H9 (cell line): ENCODE measurements at regions not wholly inside any gene's neighbourhood (a gene's known extent, or its start where the extent isn't known, plus 50 kb on each side); places are given as distances from the start of the nearest gene placed in this dataset.

Experiments used
- DNase-seq: peaks from one replicate; pipeline ENCODE4 v3.0.0-alpha.2; 2017
- H2AFZ ChIP-seq: one replicate; pipeline ENCODE4 v1.6.1; 2013; ENCODE audit warnings: mild to moderate bottlenecking, low read length, control low read depth, moderate library complexity
- H2AK5ac ChIP-seq: 2 replicates; pipeline ENCODE4 v1.6.1; 2013; ENCODE audit warnings: low read length, control low read depth, mixed read lengths; ENCODE audit not compliant: insufficient read length
- H2BK120ac ChIP-seq: one replicate; pipeline ENCODE4 v1.6.1; 2013; ENCODE audit warnings: low read depth, mild to moderate bottlenecking, low read length, control low read depth, inconsistent platforms; ENCODE audit not compliant: poor library complexity, severe bottlenecking
- H2BK12ac ChIP-seq: 2 replicates; pipeline ENCODE4 v1.6.1; 2013; ENCODE audit warnings: low read length, control low read depth, mixed read lengths, low read depth; ENCODE audit not compliant: insufficient read length
- H2BK15ac ChIP-seq: 2 replicates; pipeline ENCODE4 v1.6.1; 2013; ENCODE audit warnings: low read depth, low read length, control low read depth
- H2BK20ac ChIP-seq: one replicate; pipeline ENCODE4 v1.6.1; 2013; ENCODE audit warnings: low read depth, mild to moderate bottlenecking, low read length, control low read depth, inconsistent platforms; ENCODE audit not compliant: poor library complexity, severe bottlenecking
- H2BK5ac ChIP-seq: 2 replicates; pipeline ENCODE4 v1.6.1; 2013; ENCODE audit warnings: low read length, control low read depth, mixed read lengths; ENCODE audit not compliant: insufficient read length
- H3K14ac ChIP-seq: 2 replicates; pipeline ENCODE4 v1.6.1; 2013; ENCODE audit warnings: low read length, control low read depth; ENCODE audit not compliant: insufficient read depth
- H3K18ac ChIP-seq: 2 replicates; pipeline ENCODE4 v1.6.1; 2013; ENCODE audit warnings: low read depth, mild to moderate bottlenecking, mixed read lengths, low read length, control low read depth; ENCODE audit not compliant: insufficient read length
- H3K23ac ChIP-seq: 2 replicates; pipeline ENCODE4 v1.6.1; 2013; ENCODE audit warnings: low read length, control low read depth, mixed read lengths, low read depth; ENCODE audit not compliant: insufficient read length
- H3K23me2 ChIP-seq: 2 replicates; pipeline ENCODE4 v1.6.1; 2013; ENCODE audit warnings: low read depth, mild to moderate bottlenecking, mixed read lengths, low read length, control low read depth; ENCODE audit not compliant: insufficient read length, poor library complexity, severe bottlenecking
- H3K27ac ChIP-seq: 2 replicates; pipeline ENCODE4 v1.5.1; 2013; ENCODE audit warnings: low read length, control low read depth, mixed read lengths, low read depth; ENCODE audit not compliant: insufficient read length
- H3K27me3 ChIP-seq: 2 replicates; pipeline ENCODE4 v1.6.1; 2013; ENCODE audit warnings: low read length, control low read depth, inconsistent platforms; ENCODE audit not compliant: insufficient read depth
- H3K4ac ChIP-seq: 2 replicates; pipeline ENCODE4 v1.6.1; 2013; ENCODE audit warnings: low read depth, mild to moderate bottlenecking, control low read depth, inconsistent platforms, low read length, moderate library complexity
- H3K4me1 ChIP-seq: 2 replicates; pipeline ENCODE4 v1.6.1; 2013; ENCODE audit warnings: low read length, control low read depth, inconsistent platforms; ENCODE audit not compliant: insufficient read depth
- H3K4me2 ChIP-seq: 2 replicates; pipeline ENCODE4 v1.6.1; 2013; ENCODE audit warnings: low read length, control low read depth, mixed read lengths; ENCODE audit not compliant: insufficient read length, insufficient read depth
- H3K56ac ChIP-seq: 2 replicates; pipeline ENCODE4 v1.6.1; 2013; ENCODE audit warnings: low read depth, mild to moderate bottlenecking, mixed read lengths, low read length, control low read depth; ENCODE audit not compliant: insufficient read length
- H3K79me1 ChIP-seq: 2 replicates; pipeline ENCODE4 v1.6.1; 2013; ENCODE audit warnings: low read depth, mild to moderate bottlenecking, moderate library complexity, low read length, control low read depth, inconsistent platforms; ENCODE audit not compliant: insufficient read depth, poor library complexity, severe bottlenecking
- H3K79me2 ChIP-seq: 2 replicates; pipeline ENCODE4 v1.6.1; 2013; ENCODE audit warnings: low read length, control low read depth, inconsistent platforms; ENCODE audit not compliant: insufficient read depth
- H3K9ac ChIP-seq: 2 replicates; pipeline ENCODE4 v1.6.1; 2013; ENCODE audit warnings: low read length, control low read depth, mixed read lengths; ENCODE audit not compliant: insufficient read length; ENCODE audit errors: extremely low read depth
- H3K9me3 ChIP-seq: one replicate; pipeline ENCODE4 v1.6.1; 2013; ENCODE audit warnings: low read depth, low read length, inconsistent platforms; ENCODE audit not compliant: control insufficient read depth
- H3T11ph ChIP-seq: one replicate; pipeline ENCODE4 v1.6.1; 2013; ENCODE audit warnings: mild to moderate bottlenecking, low read length, control low read depth, inconsistent platforms
- H4K20me1 ChIP-seq: one replicate; pipeline ENCODE4 v1.6.1; 2013; ENCODE audit not compliant: control insufficient read depth, insufficient read length, insufficient read depth
- H4K5ac ChIP-seq: 2 replicates; pipeline ENCODE4 v1.6.1; 2013; ENCODE audit warnings: low read depth, mild to moderate bottlenecking, mixed read lengths, low read length, control low read depth; ENCODE audit not compliant: insufficient read length
- H4K8ac ChIP-seq: replicated peaks from 2 replicates; pipeline ENCODE4 v1.6.1; 2013; ENCODE audit warnings: low read length, control low read depth, mixed read lengths, low read depth; ENCODE audit not compliant: insufficient read length
- H4K91ac ChIP-seq: 2 replicates; pipeline ENCODE4 v1.6.1; 2013; ENCODE audit warnings: low read depth, mild to moderate bottlenecking, moderate library complexity, mixed read lengths, low read length, control low read depth; ENCODE audit not compliant: insufficient read length
- H3K27ac Mint-ChIP-seq, 3 experiments: 2 replicates in 2 of 3; 3 replicates in 1 of 3; pipeline ENCODE4 v1.8.0; 2020 to 2021; ENCODE audit warnings: mixed read lengths in 3 of 3, mild to moderate bottlenecking in 1 of 3, moderate library complexity in 1 of 3
- H3K27me3 Mint-ChIP-seq: 2 replicates; pipeline ENCODE4 v1.8.0; 2021; ENCODE audit warnings: low read depth, mild to moderate bottlenecking, moderate library complexity, mixed read lengths
- H3K36me3 Mint-ChIP-seq, 3 experiments: 2 replicates in 2 of 3; 3 replicates in 1 of 3; pipeline ENCODE4 v1.8.0; 2020 to 2021; ENCODE audit warnings: low read depth in 3 of 3, mixed read lengths in 3 of 3; ENCODE audit not compliant: insufficient read depth in 1 of 3
- H3K4me1 Mint-ChIP-seq, 2 experiments: 2 replicates each; pipeline ENCODE4 v1.8.0; 2020; ENCODE audit warnings: mixed read lengths in 2 of 2
- H3K4me3 Mint-ChIP-seq, 2 experiments: 2 replicates in 1 of 2; 3 replicates in 1 of 2; pipeline ENCODE4 v1.8.0; 2020 to 2021; ENCODE audit warnings: mild to moderate bottlenecking in 2 of 2, mixed read lengths in 2 of 2, moderate library complexity in 1 of 2
- H3K9me3 Mint-ChIP-seq, 2 experiments: 2 replicates in 1 of 2; 3 replicates in 1 of 2; pipeline ENCODE4 v1.8.0; 2020; ENCODE audit warnings: mild to moderate bottlenecking in 2 of 2, mixed read lengths in 2 of 2, moderate library complexity in 1 of 2
- CTCF ChIP-seq: fragments of 200-600 bp; sonication (generic); conservative IDR thresholded peaks from 3 replicates; pipeline ENCODE4 v1.8.0; 2021; ENCODE audit warnings: antibody characterized with exemption, mild to moderate bottlenecking
- WGBS: extraction: QIAGEN DNeasy Blood & Tissue Kit; methylation state at CpG from one replicate; pipeline ENCODE4 v1.1.7; 2013; ENCODE audit warnings: missing lambda C conversion rate, low lambda C conversion rate, mixed read lengths; ENCODE audit not compliant: insufficient read length; ENCODE audit errors: extremely low coverage; 5-methylcytosine and 5-hydroxymethylcytosine counted together

- no peak overlapping the region for H2BK20ac ChIP-seq
- DNase-seq: no peak
- no CpG with 5 or more reads among the region's 6 CpGs for WGBS
- no peak overlapping the region for H2BK120ac ChIP-seq
- H3K4me3 Mint-ChIP-seq: no peak overlapping the region
- peaks cover 9% of the 10 kb centered on the region for H3K9me3 ChIP-seq
- H3K27ac Mint-ChIP-seq: no peak overlapping the region; a peak in 1 of 7 replicates
- H2BK15ac ChIP-seq: no peak overlapping the region
- H3K79me1 ChIP-seq: no peaks in the 10 kb centered on the region
- no peak overlapping the region for H2BK12ac ChIP-seq
- H3K56ac ChIP-seq: no peak overlapping the region
- H3K4ac ChIP-seq: no peak overlapping the region
- H2AFZ ChIP-seq: no peak overlapping the region
- no peaks in the 10 kb centered on the region for H3K27me3 ChIP-seq
- no peak overlapping the region for H3K4me2 ChIP-seq
- peaks cover 0 to 19% (median 7%) of the 10 kb centered on the region in 3 experiments; a peak in 3 of 7 replicates for H3K36me3 Mint-ChIP-seq
- no peak for TF ChIP-seq CTCF
- no peaks in the 10 kb centered on the region for H3K4me1 Mint-ChIP-seq
- no peak overlapping the region for H2BK5ac ChIP-seq
- H4K5ac ChIP-seq: no peak overlapping the region
- H3K27ac ChIP-seq: no peak overlapping the region
- H4K91ac ChIP-seq: no peak overlapping the region
- no peaks in the 10 kb centered on the region for H3K79me2 ChIP-seq
- H3K18ac ChIP-seq: no peak overlapping the region
- H3K14ac ChIP-seq: no peak overlapping the region
- H3K23ac ChIP-seq: no peak overlapping the region
- H3K9me3 Mint-ChIP-seq: peaks cover 21 to 25% of the 10 kb centered on the region in 2 experiments
- no peaks in the 10 kb centered on the region; the same call in 1 of the 2 replicates for H3K27me3 Mint-ChIP-seq
- H4K20me1 ChIP-seq: no peaks in the 10 kb centered on the region
- H4K8ac ChIP-seq: no peak overlapping the region
- no peak overlapping the region for H3T11ph ChIP-seq
- no peak overlapping the region for H3K9ac ChIP-seq
- H2AK5ac ChIP-seq: no peak overlapping the region
- H3K4me1 ChIP-seq: no peaks in the 10 kb centered on the region
- no peaks in the 10 kb centered on the region for H3K23me2 ChIP-seq
Measured at GRCh38 chr5:180433032-180433422, 61.2 kb upstream of the CNOT6 start.
